H9 (cell line): ENCODE measurements at regions not wholly inside any gene's neighbourhood (a gene's known extent, or its start where the extent isn't known, plus 50 kb on each side); places are given as distances from the start of the nearest gene placed in this dataset.

ENCODE experiments used
- DNase-seq: peaks from one replicate; pipeline ENCODE4 v3.0.0-alpha.2; 2017
- H2AFZ ChIP-seq: one replicate; pipeline ENCODE4 v1.6.1; 2013; ENCODE audit warnings: mild to moderate bottlenecking, low read length, control low read depth, moderate library complexity
- H2AK5ac ChIP-seq: 2 replicates; pipeline ENCODE4 v1.6.1; 2013; ENCODE audit warnings: low read length, control low read depth, mixed read lengths; ENCODE audit not compliant: insufficient read length
- H2BK120ac ChIP-seq: one replicate; pipeline ENCODE4 v1.6.1; 2013; ENCODE audit warnings: low read depth, mild to moderate bottlenecking, low read length, control low read depth, inconsistent platforms; ENCODE audit not compliant: poor library complexity, severe bottlenecking
- H2BK12ac ChIP-seq: 2 replicates; pipeline ENCODE4 v1.6.1; 2013; ENCODE audit warnings: low read length, control low read depth, mixed read lengths, low read depth; ENCODE audit not compliant: insufficient read length
- H2BK15ac ChIP-seq: 2 replicates; pipeline ENCODE4 v1.6.1; 2013; ENCODE audit warnings: low read depth, low read length, control low read depth
- H2BK20ac ChIP-seq: one replicate; pipeline ENCODE4 v1.6.1; 2013; ENCODE audit warnings: low read depth, mild to moderate bottlenecking, low read length, control low read depth, inconsistent platforms; ENCODE audit not compliant: poor library complexity, severe bottlenecking
- H2BK5ac ChIP-seq: 2 replicates; pipeline ENCODE4 v1.6.1; 2013; ENCODE audit warnings: low read length, control low read depth, mixed read lengths; ENCODE audit not compliant: insufficient read length
- H3K14ac ChIP-seq: 2 replicates; pipeline ENCODE4 v1.6.1; 2013; ENCODE audit warnings: low read length, control low read depth; ENCODE audit not compliant: insufficient read depth
- H3K18ac ChIP-seq: 2 replicates; pipeline ENCODE4 v1.6.1; 2013; ENCODE audit warnings: low read depth, mild to moderate bottlenecking, mixed read lengths, low read length, control low read depth; ENCODE audit not compliant: insufficient read length
- H3K23ac ChIP-seq: 2 replicates; pipeline ENCODE4 v1.6.1; 2013; ENCODE audit warnings: low read length, control low read depth, mixed read lengths, low read depth; ENCODE audit not compliant: insufficient read length
- H3K23me2 ChIP-seq: 2 replicates; pipeline ENCODE4 v1.6.1; 2013; ENCODE audit warnings: low read depth, mild to moderate bottlenecking, mixed read lengths, low read length, control low read depth; ENCODE audit not compliant: insufficient read length, poor library complexity, severe bottlenecking
- H3K27ac ChIP-seq: 2 replicates; pipeline ENCODE4 v1.5.1; 2013; ENCODE audit warnings: low read length, control low read depth, mixed read lengths, low read depth; ENCODE audit not compliant: insufficient read length
- H3K27me3 ChIP-seq: 2 replicates; pipeline ENCODE4 v1.6.1; 2013; ENCODE audit warnings: low read length, control low read depth, inconsistent platforms; ENCODE audit not compliant: insufficient read depth
- H3K4ac ChIP-seq: 2 replicates; pipeline ENCODE4 v1.6.1; 2013; ENCODE audit warnings: low read depth, mild to moderate bottlenecking, control low read depth, inconsistent platforms, low read length, moderate library complexity
- H3K4me1 ChIP-seq: 2 replicates; pipeline ENCODE4 v1.6.1; 2013; ENCODE audit warnings: low read length, control low read depth, inconsistent platforms; ENCODE audit not compliant: insufficient read depth
- H3K4me2 ChIP-seq: 2 replicates; pipeline ENCODE4 v1.6.1; 2013; ENCODE audit warnings: low read length, control low read depth, mixed read lengths; ENCODE audit not compliant: insufficient read length, insufficient read depth
- H3K56ac ChIP-seq: 2 replicates; pipeline ENCODE4 v1.6.1; 2013; ENCODE audit warnings: low read depth, mild to moderate bottlenecking, mixed read lengths, low read length, control low read depth; ENCODE audit not compliant: insufficient read length
- H3K79me1 ChIP-seq: 2 replicates; pipeline ENCODE4 v1.6.1; 2013; ENCODE audit warnings: low read depth, mild to moderate bottlenecking, moderate library complexity, low read length, control low read depth, inconsistent platforms; ENCODE audit not compliant: insufficient read depth, poor library complexity, severe bottlenecking
- H3K79me2 ChIP-seq: 2 replicates; pipeline ENCODE4 v1.6.1; 2013; ENCODE audit warnings: low read length, control low read depth, inconsistent platforms; ENCODE audit not compliant: insufficient read depth
- H3K9ac ChIP-seq: 2 replicates; pipeline ENCODE4 v1.6.1; 2013; ENCODE audit warnings: low read length, control low read depth, mixed read lengths; ENCODE audit not compliant: insufficient read length; ENCODE audit errors: extremely low read depth
- H3K9me3 ChIP-seq: one replicate; pipeline ENCODE4 v1.6.1; 2013; ENCODE audit warnings: low read depth, low read length, inconsistent platforms; ENCODE audit not compliant: control insufficient read depth
- H3T11ph ChIP-seq: one replicate; pipeline ENCODE4 v1.6.1; 2013; ENCODE audit warnings: mild to moderate bottlenecking, low read length, control low read depth, inconsistent platforms
- H4K20me1 ChIP-seq: one replicate; pipeline ENCODE4 v1.6.1; 2013; ENCODE audit not compliant: control insufficient read depth, insufficient read length, insufficient read depth
- H4K5ac ChIP-seq: 2 replicates; pipeline ENCODE4 v1.6.1; 2013; ENCODE audit warnings: low read depth, mild to moderate bottlenecking, mixed read lengths, low read length, control low read depth; ENCODE audit not compliant: insufficient read length
- H4K8ac ChIP-seq: replicated peaks from 2 replicates; pipeline ENCODE4 v1.6.1; 2013; ENCODE audit warnings: low read length, control low read depth, mixed read lengths, low read depth; ENCODE audit not compliant: insufficient read length
- H4K91ac ChIP-seq: 2 replicates; pipeline ENCODE4 v1.6.1; 2013; ENCODE audit warnings: low read depth, mild to moderate bottlenecking, moderate library complexity, mixed read lengths, low read length, control low read depth; ENCODE audit not compliant: insufficient read length
- H3K27ac Mint-ChIP-seq, 3 experiments: 2 replicates in 2 of 3; 3 replicates in 1 of 3; pipeline ENCODE4 v1.8.0; 2020 to 2021; ENCODE audit warnings: mixed read lengths in 3 of 3, mild to moderate bottlenecking in 1 of 3, moderate library complexity in 1 of 3
- H3K27me3 Mint-ChIP-seq: 2 replicates; pipeline ENCODE4 v1.8.0; 2021; ENCODE audit warnings: low read depth, mild to moderate bottlenecking, moderate library complexity, mixed read lengths
- H3K36me3 Mint-ChIP-seq, 3 experiments: 2 replicates in 2 of 3; 3 replicates in 1 of 3; pipeline ENCODE4 v1.8.0; 2020 to 2021; ENCODE audit warnings: low read depth in 3 of 3, mixed read lengths in 3 of 3; ENCODE audit not compliant: insufficient read depth in 1 of 3
- H3K4me1 Mint-ChIP-seq, 2 experiments: 2 replicates each; pipeline ENCODE4 v1.8.0; 2020; ENCODE audit warnings: mixed read lengths in 2 of 2
- H3K4me3 Mint-ChIP-seq, 2 experiments: 2 replicates in 1 of 2; 3 replicates in 1 of 2; pipeline ENCODE4 v1.8.0; 2020 to 2021; ENCODE audit warnings: mild to moderate bottlenecking in 2 of 2, mixed read lengths in 2 of 2, moderate library complexity in 1 of 2
- H3K9me3 Mint-ChIP-seq, 2 experiments: 2 replicates in 1 of 2; 3 replicates in 1 of 2; pipeline ENCODE4 v1.8.0; 2020; ENCODE audit warnings: mild to moderate bottlenecking in 2 of 2, mixed read lengths in 2 of 2, moderate library complexity in 1 of 2
- WGBS: extraction: QIAGEN DNeasy Blood & Tissue Kit; methylation state at CpG from one replicate; pipeline ENCODE4 v1.1.7; 2013; ENCODE audit warnings: missing lambda C conversion rate, low lambda C conversion rate, mixed read lengths; ENCODE audit not compliant: insufficient read length; ENCODE audit errors: extremely low coverage; 5-methylcytosine and 5-hydroxymethylcytosine counted together
- TF ChIP-seq, protein P1 (sequence below): fragments of 200-600 bp; sonication (generic); conservative IDR thresholded peaks from 3 replicates; pipeline ENCODE4 v1.8.0; 2021; ENCODE audit warnings: antibody characterized with exemption, mild to moderate bottlenecking

DNA sequence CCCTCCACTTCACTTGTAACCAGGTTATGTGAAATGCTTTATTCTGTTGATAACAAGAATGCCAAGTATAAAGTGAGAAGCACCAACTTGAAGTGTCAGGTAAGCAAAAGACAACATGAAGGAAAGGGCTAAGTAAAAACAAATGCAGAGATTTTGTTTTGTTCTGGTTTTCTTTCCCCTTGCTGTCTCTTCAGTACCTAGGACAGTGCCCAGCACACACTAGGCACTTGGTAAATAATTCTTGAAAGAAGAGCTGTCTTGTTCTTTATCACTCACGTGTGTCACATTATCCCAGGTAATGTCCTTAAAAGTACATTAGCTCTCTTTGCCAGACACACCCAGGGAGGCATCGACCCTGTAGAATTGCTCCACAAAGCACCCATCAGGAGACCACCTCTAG is 350.0 kb upstream of the IRAK1BP1 start:
- Histone ChIP-seq H4K20me1 (no peaks in the 10 kb centered on the region), H3K23me2 (no peaks in the 10 kb centered on the region), H4K5ac (no peak overlapping the region), H2BK15ac (no peak overlapping the region), H3K9me3 (no peaks in the 10 kb centered on the region), H3K4ac (no peak overlapping the region), H3K23ac (no peak overlapping the region), H3K27ac (no peak overlapping the region), H3K27me3 (no peaks in the 10 kb centered on the region), H3K9ac (no peak overlapping the region), H3K79me1 (no peaks in the 10 kb centered on the region), H2BK120ac (no peak overlapping the region), H4K8ac (no peak overlapping the region), H4K91ac (no peak overlapping the region), H2BK5ac (no peak overlapping the region), H3K18ac (no peak overlapping the region), H3K4me2 (no peak overlapping the region), H2BK20ac (no peak overlapping the region), H3K4me1 (no peaks in the 10 kb centered on the region), H3K79me2 (no peaks in the 10 kb centered on the region), H3T11ph (no peak overlapping the region), H2BK12ac (no peak overlapping the region), H3K56ac (no peak overlapping the region), H2AFZ (no peak overlapping the region), H3K14ac (no peak overlapping the region), H2AK5ac (no peak overlapping the region)
- Mint-ChIP-seq H3K9me3 (no peaks in the 10 kb centered on the region), H3K27me3 (no peaks in the 10 kb centered on the region), H3K4me3 (no peak overlapping the region), H3K36me3 (no peaks in the 10 kb centered on the region; a peak in 1 of 7 replicates), H3K27ac (no peak overlapping the region), H3K4me1 (no peaks in the 10 kb centered on the region)
- TF ChIP-seq, protein P1, sequence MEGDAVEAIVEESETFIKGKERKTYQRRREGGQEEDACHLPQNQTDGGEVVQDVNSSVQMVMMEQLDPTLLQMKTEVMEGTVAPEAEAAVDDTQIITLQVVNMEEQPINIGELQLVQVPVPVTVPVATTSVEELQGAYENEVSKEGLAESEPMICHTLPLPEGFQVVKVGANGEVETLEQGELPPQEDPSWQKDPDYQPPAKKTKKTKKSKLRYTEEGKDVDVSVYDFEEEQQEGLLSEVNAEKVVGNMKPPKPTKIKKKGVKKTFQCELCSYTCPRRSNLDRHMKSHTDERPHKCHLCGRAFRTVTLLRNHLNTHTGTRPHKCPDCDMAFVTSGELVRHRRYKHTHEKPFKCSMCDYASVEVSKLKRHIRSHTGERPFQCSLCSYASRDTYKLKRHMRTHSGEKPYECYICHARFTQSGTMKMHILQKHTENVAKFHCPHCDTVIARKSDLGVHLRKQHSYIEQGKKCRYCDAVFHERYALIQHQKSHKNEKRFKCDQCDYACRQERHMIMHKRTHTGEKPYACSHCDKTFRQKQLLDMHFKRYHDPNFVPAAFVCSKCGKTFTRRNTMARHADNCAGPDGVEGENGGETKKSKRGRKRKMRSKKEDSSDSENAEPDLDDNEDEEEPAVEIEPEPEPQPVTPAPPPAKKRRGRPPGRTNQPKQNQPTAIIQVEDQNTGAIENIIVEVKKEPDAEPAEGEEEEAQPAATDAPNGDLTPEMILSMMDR = no peak
- no peak for DNase-seq
- no CpG with 5 or more reads among the region's 2 CpGs for WGBS
